Sigmoid colon (tissue), 4 donors: ENCODE measurements at regions not wholly inside any gene's neighbourhood (a gene's known extent, or its start where the extent isn't known, plus 50 kb on each side); places are given as distances from the start of the nearest gene placed in this dataset.

ENCODE experiments used
- EP300 ChIP-seq, 4 donors: sonication (generic); formaldehyde crosslinking; IDR thresholded peaks; one replicate each; pipeline ENCODE4 v1.6.1; 2017; ENCODE audit warnings: antibody characterized with exemption in 4 of 4
- POLR2A ChIP-seq, 2 donors: fragments of 450-650 bp; IDR thresholded peaks; one replicate each; pipeline ENCODE4 v1.6.1; 2016; ENCODE audit warnings: antibody characterized with exemption in 2 of 2, mild to moderate bottlenecking in 2 of 2, moderate library complexity in 2 of 2
- TF ChIP-seq, protein P1 (sequence below), 4 experiments: fragments of 450-650 bp in 3 of 4; fragments of 200-600 bp in 1 of 4; IDR thresholded peaks; one replicate each; pipeline ENCODE4 v1.5.1; 2016 to 2019; ENCODE audit warnings: antibody characterized with exemption in 4 of 4, mild to moderate bottlenecking in 3 of 4, moderate library complexity in 2 of 4

DNA sequence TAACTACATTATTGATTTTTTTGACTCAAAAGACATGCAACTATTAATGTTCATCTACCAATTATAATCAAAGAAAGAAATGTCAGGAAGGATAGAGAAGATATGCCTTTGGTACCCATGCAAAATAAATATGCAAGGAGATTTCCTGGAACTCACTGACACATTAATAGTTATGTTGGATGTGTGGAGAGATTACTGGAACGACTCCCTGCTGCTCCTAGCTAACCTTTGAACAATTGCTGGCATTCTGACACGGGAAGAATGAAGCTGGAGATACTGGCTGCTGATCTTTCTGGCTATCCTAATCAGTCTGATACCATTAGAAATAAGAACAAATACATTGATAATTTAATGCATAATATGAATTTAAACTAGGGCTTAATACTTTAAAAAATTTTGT lies 507.9 kb upstream of the NRG3 start:
- TF ChIP-seq, protein P1, sequence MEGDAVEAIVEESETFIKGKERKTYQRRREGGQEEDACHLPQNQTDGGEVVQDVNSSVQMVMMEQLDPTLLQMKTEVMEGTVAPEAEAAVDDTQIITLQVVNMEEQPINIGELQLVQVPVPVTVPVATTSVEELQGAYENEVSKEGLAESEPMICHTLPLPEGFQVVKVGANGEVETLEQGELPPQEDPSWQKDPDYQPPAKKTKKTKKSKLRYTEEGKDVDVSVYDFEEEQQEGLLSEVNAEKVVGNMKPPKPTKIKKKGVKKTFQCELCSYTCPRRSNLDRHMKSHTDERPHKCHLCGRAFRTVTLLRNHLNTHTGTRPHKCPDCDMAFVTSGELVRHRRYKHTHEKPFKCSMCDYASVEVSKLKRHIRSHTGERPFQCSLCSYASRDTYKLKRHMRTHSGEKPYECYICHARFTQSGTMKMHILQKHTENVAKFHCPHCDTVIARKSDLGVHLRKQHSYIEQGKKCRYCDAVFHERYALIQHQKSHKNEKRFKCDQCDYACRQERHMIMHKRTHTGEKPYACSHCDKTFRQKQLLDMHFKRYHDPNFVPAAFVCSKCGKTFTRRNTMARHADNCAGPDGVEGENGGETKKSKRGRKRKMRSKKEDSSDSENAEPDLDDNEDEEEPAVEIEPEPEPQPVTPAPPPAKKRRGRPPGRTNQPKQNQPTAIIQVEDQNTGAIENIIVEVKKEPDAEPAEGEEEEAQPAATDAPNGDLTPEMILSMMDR (IDR thresholded peaks at IDR 0.05): no peak
- no peak for TF ChIP-seq EP300 (IDR thresholded peaks at IDR 0.05)
- no peak for TF ChIP-seq POLR2A (IDR thresholded peaks at IDR 0.05)
